HFFc6 (cell line): ENCODE measurements at regions not wholly inside any gene's neighbourhood (a gene's known extent, or its start where the extent isn't known, plus 50 kb on each side); places are given as distances from the start of the nearest gene placed in this dataset.

ENCODE experiments used
- DNase-seq: peaks from one replicate; pipeline ENCODE4 v3.0.0-alpha.2; 2018
- H3K27ac Mint-ChIP-seq: 2 replicates; pipeline ENCODE4 v1.8.0; 2020; ENCODE audit warnings: mild to moderate bottlenecking, mixed read lengths
- H3K27me3 Mint-ChIP-seq: 2 replicates; pipeline ENCODE4 v1.8.0; 2021; ENCODE audit warnings: mild to moderate bottlenecking, moderate library complexity, mixed read lengths; ENCODE audit not compliant: insufficient read depth
- H3K36me3 Mint-ChIP-seq: 2 replicates; pipeline ENCODE4 v1.8.0; 2021; ENCODE audit warnings: low read depth, mixed read lengths
- H3K4me1 Mint-ChIP-seq: 2 replicates; pipeline ENCODE4 v1.8.0; 2020; ENCODE audit warnings: low read depth, mixed read lengths
- H3K4me3 Mint-ChIP-seq: 2 replicates; pipeline ENCODE4 v1.8.0; 2020; ENCODE audit warnings: mild to moderate bottlenecking, moderate library complexity, mixed read lengths
- H3K9me3 Mint-ChIP-seq: 2 replicates; pipeline ENCODE4 v1.8.0; 2020; ENCODE audit warnings: mild to moderate bottlenecking, mixed read lengths
- TF ChIP-seq, protein P1 (sequence below): fragments of 200-600 bp; sonication (generic); IDR thresholded peaks from 2 replicates; pipeline ENCODE4 v1.5.0; 2021; ENCODE audit warnings: antibody characterized with exemption, mild to moderate bottlenecking

DNA sequence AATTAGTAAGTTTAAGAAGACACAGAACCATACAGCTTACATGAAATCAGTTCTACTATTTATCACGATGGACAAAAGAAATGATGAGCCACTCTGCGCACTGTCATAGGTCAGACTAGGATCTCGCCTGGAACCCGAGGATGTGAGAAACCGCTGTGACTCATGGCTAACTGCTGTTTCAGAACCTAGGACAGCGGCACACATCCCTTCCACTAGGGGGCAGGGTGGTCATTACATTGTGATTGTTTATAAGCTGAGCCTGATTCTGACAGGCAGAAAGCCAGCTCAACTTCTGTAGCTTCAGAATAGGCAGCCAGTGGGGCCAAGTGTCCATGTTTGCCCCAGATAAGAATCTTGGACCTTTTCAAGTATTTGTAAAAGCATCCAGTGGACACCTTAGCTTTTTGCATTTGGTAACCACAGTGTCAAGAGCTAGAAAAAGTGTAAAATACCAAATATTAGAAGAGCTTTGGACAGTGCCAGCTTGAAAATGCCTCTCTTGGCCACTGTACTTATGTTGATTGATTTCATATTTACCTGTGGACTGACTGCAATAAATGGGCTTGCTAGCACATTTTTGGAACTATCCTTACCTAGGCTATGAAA lies 115.8 kb downstream of the KBTBD8 start:
- Mint-ChIP-seq H3K27ac (no peak overlapping the region), H3K27me3 (no peaks in the 10 kb centered on the region), H3K4me3 (no peak overlapping the region), H3K4me1 (peaks cover 14% of the 10 kb centered on the region; the same call in 1 of the 2 replicates), H3K36me3 (no peaks in the 10 kb centered on the region), H3K9me3 (no peaks in the 10 kb centered on the region)
- TF ChIP-seq, protein P1, sequence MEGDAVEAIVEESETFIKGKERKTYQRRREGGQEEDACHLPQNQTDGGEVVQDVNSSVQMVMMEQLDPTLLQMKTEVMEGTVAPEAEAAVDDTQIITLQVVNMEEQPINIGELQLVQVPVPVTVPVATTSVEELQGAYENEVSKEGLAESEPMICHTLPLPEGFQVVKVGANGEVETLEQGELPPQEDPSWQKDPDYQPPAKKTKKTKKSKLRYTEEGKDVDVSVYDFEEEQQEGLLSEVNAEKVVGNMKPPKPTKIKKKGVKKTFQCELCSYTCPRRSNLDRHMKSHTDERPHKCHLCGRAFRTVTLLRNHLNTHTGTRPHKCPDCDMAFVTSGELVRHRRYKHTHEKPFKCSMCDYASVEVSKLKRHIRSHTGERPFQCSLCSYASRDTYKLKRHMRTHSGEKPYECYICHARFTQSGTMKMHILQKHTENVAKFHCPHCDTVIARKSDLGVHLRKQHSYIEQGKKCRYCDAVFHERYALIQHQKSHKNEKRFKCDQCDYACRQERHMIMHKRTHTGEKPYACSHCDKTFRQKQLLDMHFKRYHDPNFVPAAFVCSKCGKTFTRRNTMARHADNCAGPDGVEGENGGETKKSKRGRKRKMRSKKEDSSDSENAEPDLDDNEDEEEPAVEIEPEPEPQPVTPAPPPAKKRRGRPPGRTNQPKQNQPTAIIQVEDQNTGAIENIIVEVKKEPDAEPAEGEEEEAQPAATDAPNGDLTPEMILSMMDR: peak; percentile 98
- peak; percentile 71 for DNase-seq

DNA sequence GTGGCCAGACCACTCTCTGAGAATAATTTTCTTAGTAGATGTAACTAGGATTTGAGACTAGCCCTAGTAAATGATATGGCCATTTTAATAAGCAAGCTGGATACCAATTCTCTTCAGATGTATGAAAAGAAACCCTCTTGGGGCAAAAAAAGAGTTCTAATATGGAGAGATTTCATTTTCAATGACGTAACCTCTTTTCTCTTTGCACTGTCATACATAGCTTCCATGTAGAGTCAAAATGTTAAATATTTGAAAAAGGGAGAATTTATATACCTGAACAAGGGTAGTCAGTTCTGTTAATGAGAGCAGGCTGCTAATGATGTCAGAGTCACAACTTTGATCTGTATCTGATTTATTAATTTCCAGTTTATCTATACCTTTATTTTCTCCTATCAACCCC lies 120.0 kb downstream of the KBTBD8 start:
- no peak for DNase-seq
- H3K27me3 Mint-ChIP-seq: no peaks in the 10 kb centered on the region
- TF ChIP-seq, protein P1: no peak
- no peak overlapping the region for H3K27ac Mint-ChIP-seq
- peaks cover 5% of the 10 kb centered on the region; the same call in 1 of the 2 replicates for H3K4me1 Mint-ChIP-seq
- no peaks in the 10 kb centered on the region for H3K9me3 Mint-ChIP-seq
- no peak overlapping the region for H3K4me3 Mint-ChIP-seq
- H3K36me3 Mint-ChIP-seq: no peaks in the 10 kb centered on the region

DNA sequence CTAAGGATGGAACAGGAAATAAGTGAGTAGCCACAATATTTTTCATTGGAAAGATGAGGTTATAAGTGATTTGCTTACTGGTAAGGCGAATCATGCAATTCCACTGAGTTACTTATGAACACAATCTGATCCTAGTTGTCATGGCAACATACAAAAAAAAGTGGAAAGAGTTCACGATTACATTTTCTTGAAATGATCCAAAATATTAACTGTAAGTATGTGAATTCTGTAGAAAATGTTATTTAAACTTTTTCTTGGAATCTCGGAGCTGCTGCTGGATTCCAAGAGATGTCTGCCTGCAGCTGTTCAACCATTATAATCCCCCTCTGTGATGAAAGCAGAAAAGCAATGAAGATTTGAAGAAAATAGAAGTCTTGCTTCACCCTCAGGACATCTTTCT lies 120.5 kb downstream of the KBTBD8 start:
- no peak overlapping the region for H3K27ac Mint-ChIP-seq
- H3K4me1 Mint-ChIP-seq: peaks cover 2% of the 10 kb centered on the region; the same call in 1 of the 2 replicates
- no peaks in the 10 kb centered on the region for H3K9me3 Mint-ChIP-seq
- H3K36me3 Mint-ChIP-seq: no peaks in the 10 kb centered on the region
- DNase-seq: no peak
- TF ChIP-seq, protein P1: no peak
- no peaks in the 10 kb centered on the region for H3K27me3 Mint-ChIP-seq
- H3K4me3 Mint-ChIP-seq: no peak overlapping the region

DNA sequence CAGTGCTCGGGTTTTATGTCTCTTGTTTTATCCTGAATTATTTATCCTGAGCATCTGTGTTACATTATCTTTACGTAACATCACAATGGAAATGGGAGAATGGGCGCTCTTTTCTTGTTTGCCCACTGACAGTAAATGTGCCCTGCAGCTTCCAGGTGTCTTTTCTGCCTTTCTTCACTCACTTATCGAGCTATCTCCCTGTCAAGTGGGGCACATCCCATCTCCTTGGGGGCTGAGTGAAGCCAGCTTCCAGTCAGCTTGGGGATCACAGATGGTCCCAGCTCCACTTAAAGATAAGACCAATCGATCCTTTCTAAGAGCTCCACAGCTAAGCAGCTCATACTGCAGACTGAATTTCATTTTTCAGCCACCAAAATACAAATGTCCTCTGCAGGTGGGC lies 125.8 kb downstream of the KBTBD8 start:
- H3K27ac Mint-ChIP-seq: no peak overlapping the region
- DNase-seq: no peak
- H3K4me3 Mint-ChIP-seq: no peak overlapping the region
- no peaks in the 10 kb centered on the region for H3K9me3 Mint-ChIP-seq
- TF ChIP-seq, protein P1: no peak
- no peaks in the 10 kb centered on the region for H3K27me3 Mint-ChIP-seq
- no peaks in the 10 kb centered on the region for H3K4me1 Mint-ChIP-seq
- no peaks in the 10 kb centered on the region for H3K36me3 Mint-ChIP-seq

DNA sequence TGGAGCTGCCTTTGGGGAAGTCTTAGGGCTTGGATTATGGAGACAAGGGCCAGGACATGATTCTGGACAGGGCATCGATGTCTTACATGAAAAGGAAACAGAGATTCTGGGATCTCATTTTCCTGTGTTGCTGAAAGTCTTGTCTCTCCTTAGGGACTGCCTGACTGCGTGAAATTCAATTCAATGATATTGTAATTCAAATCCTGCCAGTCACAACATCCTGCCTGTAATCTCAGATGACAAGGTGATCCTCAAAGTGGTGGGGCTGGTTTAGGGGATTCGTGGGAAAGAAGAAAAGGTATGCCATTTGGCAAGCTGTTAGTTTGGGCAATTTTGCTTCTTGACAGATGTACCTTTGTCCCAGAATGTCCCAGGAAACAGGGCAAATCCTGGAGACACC lies 129.1 kb downstream of the KBTBD8 start:
- Mint-ChIP-seq H3K4me1 (no peaks in the 10 kb centered on the region), H3K4me3 (no peak overlapping the region), H3K36me3 (no peaks in the 10 kb centered on the region), H3K9me3 (no peaks in the 10 kb centered on the region), H3K27me3 (no peaks in the 10 kb centered on the region), H3K27ac (no peak overlapping the region)
- DNase-seq: no peak
- TF ChIP-seq, protein P1: no peak

DNA sequence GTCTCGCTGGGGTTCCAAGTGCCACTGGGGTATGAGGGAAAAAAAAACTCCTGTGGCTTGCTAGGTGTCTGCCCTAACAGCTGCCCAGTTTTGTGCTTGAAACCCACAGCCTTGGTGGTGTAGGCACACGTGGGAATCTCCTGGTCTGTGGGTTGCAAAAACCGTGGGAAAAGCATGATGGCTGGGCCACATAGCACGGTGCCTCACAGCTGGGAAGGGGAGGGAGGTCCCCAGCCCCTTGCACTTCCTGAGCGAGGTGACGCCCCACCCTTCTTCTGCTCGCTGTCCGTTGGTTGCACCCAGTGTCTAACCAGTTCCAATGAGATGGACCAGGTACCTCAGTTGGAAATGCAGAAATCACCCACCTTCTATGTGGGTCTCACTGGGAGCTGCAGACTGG lies 144.3 kb downstream of the KBTBD8 start:
- Mint-ChIP-seq H3K27ac (no peak overlapping the region), H3K4me1 (no peaks in the 10 kb centered on the region), H3K27me3 (no peaks in the 10 kb centered on the region; the same call in 1 of the 2 replicates), H3K36me3 (no peaks in the 10 kb centered on the region), H3K4me3 (no peak overlapping the region), H3K9me3 (peaks cover 26% of the 10 kb centered on the region)
- no peak for DNase-seq
- TF ChIP-seq, protein P1: no peak
